HL-60 (cell line): ENCODE measurements at regions not wholly inside any gene's neighbourhood (a gene's known extent, or its start where the extent isn't known, plus 50 kb on each side); places are given as distances from the start of the nearest gene placed in this dataset.

Experiments
- CTCF ChIP-seq: IDR thresholded peaks from one replicate; pipeline ENCODE4 v1.5.1; 2011; ENCODE audit warnings: low read length, control low read depth, inconsistent platforms; ENCODE audit not compliant: insufficient read depth
- TF ChIP-seq, protein P1 (sequence below): IDR thresholded peaks from 2 replicates; pipeline ENCODE4 v1.6.1; 2012; ENCODE audit warnings: low read depth; ENCODE audit not compliant: insufficient replicate concordance

DNA sequence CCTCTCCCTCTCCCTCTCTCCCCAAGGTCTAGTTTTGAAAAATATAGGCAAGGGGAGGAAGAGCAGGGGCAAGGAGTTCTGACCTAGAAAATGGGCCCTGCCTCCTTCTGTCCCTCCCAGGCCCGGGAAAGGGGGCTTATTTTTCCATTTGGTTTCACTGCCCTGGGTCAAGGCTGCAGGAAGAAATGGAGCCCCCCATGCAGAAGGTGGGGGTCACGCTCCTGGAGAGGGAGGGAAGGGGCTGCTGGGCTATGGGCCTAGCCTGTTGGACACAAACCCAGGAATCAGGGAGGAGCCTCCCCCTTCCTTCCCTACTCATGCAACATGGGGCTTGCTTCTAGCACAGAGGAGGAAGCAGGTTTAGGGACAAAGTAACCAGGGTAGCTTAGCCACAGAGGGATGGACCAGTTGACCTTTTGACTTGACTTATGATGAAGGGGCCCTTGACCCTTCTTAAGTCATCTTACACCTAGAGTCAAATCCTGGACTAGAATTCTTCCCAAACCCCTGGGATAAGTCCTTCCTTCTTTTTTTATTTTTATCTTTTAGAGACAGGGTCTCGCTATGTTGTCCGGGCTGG lies 70.4 kb upstream of the SSBP3 start:
- TF ChIP-seq CTCF, result no peak
- TF ChIP-seq, protein P1, sequence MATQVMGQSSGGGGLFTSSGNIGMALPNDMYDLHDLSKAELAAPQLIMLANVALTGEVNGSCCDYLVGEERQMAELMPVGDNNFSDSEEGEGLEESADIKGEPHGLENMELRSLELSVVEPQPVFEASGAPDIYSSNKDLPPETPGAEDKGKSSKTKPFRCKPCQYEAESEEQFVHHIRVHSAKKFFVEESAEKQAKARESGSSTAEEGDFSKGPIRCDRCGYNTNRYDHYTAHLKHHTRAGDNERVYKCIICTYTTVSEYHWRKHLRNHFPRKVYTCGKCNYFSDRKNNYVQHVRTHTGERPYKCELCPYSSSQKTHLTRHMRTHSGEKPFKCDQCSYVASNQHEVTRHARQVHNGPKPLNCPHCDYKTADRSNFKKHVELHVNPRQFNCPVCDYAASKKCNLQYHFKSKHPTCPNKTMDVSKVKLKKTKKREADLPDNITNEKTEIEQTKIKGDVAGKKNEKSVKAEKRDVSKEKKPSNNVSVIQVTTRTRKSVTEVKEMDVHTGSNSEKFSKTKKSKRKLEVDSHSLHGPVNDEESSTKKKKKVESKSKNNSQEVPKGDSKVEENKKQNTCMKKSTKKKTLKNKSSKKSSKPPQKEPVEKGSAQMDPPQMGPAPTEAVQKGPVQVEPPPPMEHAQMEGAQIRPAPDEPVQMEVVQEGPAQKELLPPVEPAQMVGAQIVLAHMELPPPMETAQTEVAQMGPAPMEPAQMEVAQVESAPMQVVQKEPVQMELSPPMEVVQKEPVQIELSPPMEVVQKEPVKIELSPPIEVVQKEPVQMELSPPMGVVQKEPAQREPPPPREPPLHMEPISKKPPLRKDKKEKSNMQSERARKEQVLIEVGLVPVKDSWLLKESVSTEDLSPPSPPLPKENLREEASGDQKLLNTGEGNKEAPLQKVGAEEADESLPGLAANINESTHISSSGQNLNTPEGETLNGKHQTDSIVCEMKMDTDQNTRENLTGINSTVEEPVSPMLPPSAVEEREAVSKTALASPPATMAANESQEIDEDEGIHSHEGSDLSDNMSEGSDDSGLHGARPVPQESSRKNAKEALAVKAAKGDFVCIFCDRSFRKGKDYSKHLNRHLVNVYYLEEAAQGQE, result no peak
